Activated B cell treated with CpG ODN at 0.5 μM for 24 hours (primary cell): ENCODE measurements at regions not wholly inside any gene's neighbourhood (a gene's known extent, or its start where the extent isn't known, plus 50 kb on each side); places are given as distances from the start of the nearest gene placed in this dataset.

Source experiments
- ATAC-seq: fragments of 200-7000 bp; cut with Tn5 transposase; one replicate; pipeline ENCODE4 v1.10.0; 2021; ENCODE audit warnings: low read depth, mild to moderate bottlenecking, moderate library complexity
- CTCF ChIA-PET: fragments of 350-600 bp; sonication (Branson Sonifier 250); formaldehyde crosslinking; loops from one replicate; lab custom pipeline; 2021; ENCODE audit warnings: antibody characterized with exemption; lab: Charles Lee
- POLR2A ChIA-PET: fragments of 350-600 bp; sonication (Branson Sonifier 250); formaldehyde crosslinking; loops from one replicate; lab custom pipeline; 2021; ENCODE audit warnings: antibody characterized with exemption; lab: Charles Lee
- DNase-seq: peaks from one replicate; pipeline ENCODE4 v3.0.0; 2022
- H3K27ac Mint-ChIP-seq: one replicate; pipeline ENCODE4 v1.8.0; 2020; ENCODE audit warnings: mixed read lengths
- H3K27me3 Mint-ChIP-seq: one replicate; pipeline ENCODE4 v1.8.0; 2021; ENCODE audit warnings: mixed read lengths
- H3K36me3 Mint-ChIP-seq: one replicate; pipeline ENCODE4 v1.8.0; 2021; ENCODE audit warnings: low read depth, mixed read lengths
- H3K4me1 Mint-ChIP-seq: one replicate; pipeline ENCODE4 v1.8.0; 2021; ENCODE audit warnings: mixed read lengths
- H3K4me3 Mint-ChIP-seq: one replicate; pipeline ENCODE4 v1.8.0; 2020; ENCODE audit warnings: mild to moderate bottlenecking, mixed read lengths
- H3K9me3 Mint-ChIP-seq: one replicate; pipeline ENCODE4 v1.8.0; 2020; ENCODE audit warnings: mixed read lengths
- CTCF ChIP-seq: fragments of 200-600 bp; IDR thresholded peaks from one replicate; pipeline ENCODE4 v1.8.0; 2022; ENCODE audit warnings: antibody characterized with exemption, mild to moderate bottlenecking
- intact Hi-C: fragments of 100-400 bp; cut with micrococcal nuclease; formaldehyde crosslinking; loops from one replicate; pipeline ENCODE4 v1.15.1; 2024

DNA sequence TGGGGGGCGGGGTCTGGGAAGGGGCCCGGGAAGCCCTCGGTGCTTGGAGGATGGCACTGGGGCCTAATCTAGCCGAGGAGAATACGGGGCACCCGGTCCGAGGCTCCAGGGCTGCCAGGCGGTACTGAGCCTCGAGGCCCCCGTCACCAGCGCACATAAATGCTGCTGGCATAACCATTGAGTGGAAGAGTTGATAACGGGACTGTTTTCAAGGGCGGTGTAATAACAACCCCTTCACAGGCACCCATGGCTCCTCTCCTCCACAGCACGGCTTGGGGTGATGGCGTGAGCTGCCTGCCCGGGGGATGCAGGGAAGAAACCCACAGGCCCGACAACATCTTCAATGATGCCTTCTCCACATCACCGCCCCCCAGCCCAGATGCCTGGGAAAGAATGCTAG, 130.7 kb downstream of the FAM53A start:
- H3K36me3 Mint-ChIP-seq: no peaks in the 10 kb centered on the region
- intact Hi-C loops: no loop called here
- peaks cover 2% of the 10 kb centered on the region for H3K4me1 Mint-ChIP-seq
- ChIA-PET POLR2A (no interaction called here), CTCF (no interaction called here)
- H3K27ac Mint-ChIP-seq: no peak overlapping the region
- H3K9me3 Mint-ChIP-seq: no peaks in the 10 kb centered on the region
- H3K4me3 Mint-ChIP-seq: no peak overlapping the region
- no peak for TF ChIP-seq CTCF
- H3K27me3 Mint-ChIP-seq: peaks cover 8% of the 10 kb centered on the region
- no peak for ATAC-seq
- DNase-seq: no peak

DNA sequence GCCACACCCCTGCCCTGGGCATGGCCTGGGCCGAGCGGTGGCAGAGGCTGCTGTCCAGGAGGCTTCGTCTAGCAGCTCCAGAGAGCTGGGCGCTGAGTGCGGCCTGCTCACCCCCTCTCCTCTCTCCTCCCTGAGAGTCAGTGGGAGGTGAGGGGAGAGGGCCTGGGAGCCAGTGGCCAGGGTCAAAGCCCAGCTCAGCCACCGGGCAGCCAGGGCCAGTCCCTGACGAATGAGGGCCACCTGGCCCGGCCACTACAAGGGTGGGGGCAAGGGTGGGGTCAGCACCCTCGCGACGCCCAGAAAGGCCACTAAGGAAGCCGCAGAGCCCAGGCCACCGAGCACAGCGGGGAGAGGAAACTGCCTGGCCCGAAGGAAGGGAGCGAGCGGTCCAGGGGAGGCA, 131.7 kb downstream of the FAM53A start:
- CTCF ChIA-PET: no interaction called here

DNA sequence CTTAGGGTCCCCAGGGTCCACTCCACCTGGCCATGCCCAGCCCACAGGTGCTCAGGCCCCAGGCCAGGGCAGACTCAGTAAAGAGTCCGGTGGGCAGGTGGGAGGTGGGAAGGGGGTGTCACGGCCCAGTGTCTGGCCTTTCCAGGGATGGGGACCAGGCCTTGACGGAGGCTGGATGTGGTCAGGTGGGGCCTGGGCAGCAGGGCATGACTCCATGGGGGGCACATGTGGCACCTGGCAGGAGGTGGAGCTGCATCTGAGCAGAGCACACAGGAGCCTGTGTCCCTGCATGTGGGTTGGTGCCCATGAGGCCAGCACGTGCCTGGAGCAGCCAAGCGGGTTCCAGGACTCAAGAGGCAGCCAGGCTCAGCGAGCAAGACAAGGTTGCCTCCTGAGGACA, 132.9 kb downstream of the FAM53A start:
- Mint-ChIP-seq H3K36me3 (no peaks in the 10 kb centered on the region), H3K9me3 (no peaks in the 10 kb centered on the region), H3K27ac (no peak overlapping the region), H3K27me3 (peaks cover 10% of the 10 kb centered on the region), H3K4me1 (peaks cover 2% of the 10 kb centered on the region), H3K4me3 (no peak overlapping the region)
- POLR2A ChIA-PET: no interaction called here
- ATAC-seq (no peak), DNase-seq (no peak)
- CTCF ChIA-PET: no interaction called here
- intact Hi-C loops: no loop called here
- no peak for TF ChIP-seq CTCF

More for the DNA sequence above, 131.7 kb downstream of the FAM53A start:
- no peak overlapping the region for H3K27ac Mint-ChIP-seq
- peaks cover 2% of the 10 kb centered on the region for H3K4me1 Mint-ChIP-seq
- no peak for TF ChIP-seq CTCF
- no peaks in the 10 kb centered on the region for H3K9me3 Mint-ChIP-seq
- ATAC-seq (no peak), DNase-seq (no peak)
- no peaks in the 10 kb centered on the region for H3K36me3 Mint-ChIP-seq
- intact Hi-C loops: no loop called here
- H3K27me3 Mint-ChIP-seq: peaks cover 12% of the 10 kb centered on the region
- POLR2A ChIA-PET: no interaction called here
- no peak overlapping the region for H3K4me3 Mint-ChIP-seq

DNA sequence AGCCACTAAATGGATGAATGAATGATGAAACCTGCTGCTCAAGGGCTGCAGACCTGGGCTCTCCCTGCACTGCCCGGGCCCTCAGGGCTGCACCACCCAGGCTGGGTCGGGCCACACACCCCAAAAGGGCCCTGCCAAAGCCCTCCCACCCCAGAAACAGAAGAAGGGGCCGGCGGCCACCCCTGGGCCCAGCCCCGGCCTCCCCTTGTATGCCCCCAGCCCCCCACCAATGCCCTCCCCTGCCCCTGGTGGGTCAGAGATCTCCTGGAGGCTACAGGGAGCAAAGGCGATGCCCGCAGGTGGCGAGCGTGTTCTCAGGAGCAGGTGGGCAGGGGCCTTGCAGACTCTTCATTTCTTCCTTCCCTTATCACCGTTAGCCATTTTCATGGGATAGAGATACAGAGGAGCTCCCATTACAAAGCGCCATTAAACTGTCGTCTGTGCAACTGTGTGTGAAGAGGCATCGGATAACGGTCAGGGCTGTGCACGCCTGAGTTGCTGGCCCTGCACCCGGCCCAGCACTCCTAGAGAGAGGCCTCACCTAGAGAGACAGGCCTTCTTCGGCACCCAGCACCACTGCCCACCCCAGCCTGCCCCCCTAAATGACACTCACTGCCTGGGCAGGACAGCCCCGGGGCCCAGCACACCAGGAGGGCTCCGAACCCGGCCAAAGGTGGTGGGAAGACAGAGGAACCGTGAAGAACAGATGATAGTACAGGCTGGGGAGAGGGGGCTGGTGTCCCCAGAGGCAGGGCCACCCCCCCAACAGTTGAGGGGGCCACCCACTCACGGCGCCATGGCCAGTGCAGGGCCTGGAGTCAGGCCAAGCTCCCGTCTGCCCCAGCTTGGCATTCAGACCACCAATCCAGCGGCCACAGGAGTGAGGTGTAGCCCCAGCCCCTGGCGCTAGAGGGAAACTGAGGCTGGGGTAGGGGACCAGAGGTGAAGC, 133.7 kb downstream of the FAM53A start:
- DNase-seq: no peak
- intact Hi-C loops: no loop called here
- Mint-ChIP-seq H3K4me1 (peaks cover 2% of the 10 kb centered on the region), H3K36me3 (no peaks in the 10 kb centered on the region), H3K9me3 (no peaks in the 10 kb centered on the region), H3K27ac (no peak overlapping the region), H3K27me3 (peaks cover 10% of the 10 kb centered on the region), H3K4me3 (no peak overlapping the region)
- CTCF ChIA-PET: no interaction called here
- ATAC-seq: no peak
- TF ChIP-seq CTCF: no peak
- POLR2A ChIA-PET: no interaction called here

GRCh38 chr4:1549638-1550035, 134.5 kb downstream of the FAM53A start:
- ATAC-seq: no peak

More at GRCh38 chr4:1549638-1550035, 134.5 kb downstream of the FAM53A start:
- DNase-seq: no peak
- intact Hi-C loops: no loop called here
- no peak overlapping the region for H3K27ac Mint-ChIP-seq
- H3K27me3 Mint-ChIP-seq: peaks cover 10% of the 10 kb centered on the region
- no peaks in the 10 kb centered on the region for H3K9me3 Mint-ChIP-seq
- H3K4me1 Mint-ChIP-seq: peaks cover 2% of the 10 kb centered on the region
- H3K36me3 Mint-ChIP-seq: no peaks in the 10 kb centered on the region
- ChIA-PET POLR2A (interaction anchor here (0.6 kb wide), 1 partner anchor 114 kb away, joined by 6 read pairs; no protein-coding TSS in a partner anchor), CTCF (interaction anchor here (1.8 kb wide), 1 partner anchor 19 kb away, joined by 4 read pairs; no protein-coding TSS in a partner anchor)
- H3K4me3 Mint-ChIP-seq: no peak overlapping the region
- no peak for TF ChIP-seq CTCF
